HEK293 (cell line): ENCODE measurements at regions not wholly inside any gene's neighbourhood (a gene's known extent, or its start where the extent isn't known, plus 50 kb on each side); places are given as distances from the start of the nearest gene placed in this dataset.

Experiments used
- GLIS1 ChIP-seq: fragments of 450-650 bp; formaldehyde crosslinking; IDR thresholded peaks from 2 replicates; pipeline ENCODE4 v1.5.1; 2016; ENCODE audit warnings: missing biosample characterization, missing genetic modification characterization
- KLF10 ChIP-seq: fragments of 450-650 bp; IDR thresholded peaks from 2 replicates; pipeline ENCODE4 v1.5.1; 2018; ENCODE audit warnings: missing biosample characterization, mild to moderate bottlenecking, missing genetic modification characterization
- MZF1 ChIP-seq: fragments of 450-650 bp; formaldehyde crosslinking; IDR thresholded peaks from 2 replicates; pipeline ENCODE4 v1.5.1; 2017; ENCODE audit warnings: missing biosample characterization, missing genetic modification characterization, borderline replicate concordance
- PATZ1 ChIP-seq: fragments of 450-650 bp; formaldehyde crosslinking; IDR thresholded peaks from 2 replicates; pipeline ENCODE4 v1.5.1; 2016; ENCODE audit warnings: missing biosample characterization, missing genetic modification characterization
- TCF7L2 ChIP-seq: IDR thresholded peaks from 2 replicates; pipeline ENCODE4 v1.6.1; 2011; ENCODE audit warnings: low read depth, mild to moderate bottlenecking, inconsistent platforms, low read length, moderate library complexity, borderline replicate concordance
- TSHZ1 ChIP-seq: fragments of 450-650 bp; formaldehyde crosslinking; IDR thresholded peaks from 2 replicates; pipeline ENCODE4 v1.5.1; 2016; ENCODE audit warnings: missing biosample characterization, missing genetic modification characterization, borderline replicate concordance
- YY2 ChIP-seq: fragments of 450-650 bp; formaldehyde crosslinking; IDR thresholded peaks from 2 replicates; pipeline ENCODE4 v1.5.1; 2016; ENCODE audit warnings: missing biosample characterization, missing genetic modification characterization
- ZBTB44 ChIP-seq: fragments of 450-650 bp; IDR thresholded peaks from 2 replicates; pipeline ENCODE4 v1.5.1; 2018; ENCODE audit warnings: missing biosample characterization, mild to moderate bottlenecking, missing genetic modification characterization
- ZNF175 ChIP-seq: fragments of 450-650 bp; formaldehyde crosslinking; IDR thresholded peaks from 2 replicates; pipeline ENCODE4 v1.5.1; 2016; ENCODE audit warnings: missing biosample characterization, missing genetic modification characterization
- ZNF223 ChIP-seq: fragments of 450-650 bp; formaldehyde crosslinking; IDR thresholded peaks from 2 replicates; pipeline ENCODE4 v1.5.1; 2016; ENCODE audit warnings: missing biosample characterization, missing genetic modification characterization
- ZNF335 ChIP-seq: fragments of 450-650 bp; formaldehyde crosslinking; conservative IDR thresholded peaks from 2 replicates; pipeline ENCODE4 v1.5.1; 2016; ENCODE audit warnings: missing biosample characterization, missing genetic modification characterization
- ZNF404 ChIP-seq: fragments of 450-650 bp; formaldehyde crosslinking; IDR thresholded peaks from 2 replicates; pipeline ENCODE4 v1.5.1; 2017; ENCODE audit warnings: missing biosample characterization, missing genetic modification characterization
- ZNF423 ChIP-seq: fragments of 450-650 bp; formaldehyde crosslinking; IDR thresholded peaks from 2 replicates; pipeline ENCODE4 v1.5.1; 2016; ENCODE audit warnings: missing biosample characterization, missing genetic modification characterization
- ZNF514 ChIP-seq: fragments of 450-650 bp; formaldehyde crosslinking; IDR thresholded peaks from 2 replicates; pipeline ENCODE4 v1.5.1; 2016; ENCODE audit warnings: missing biosample characterization, missing genetic modification characterization
- ZNF596 ChIP-seq: fragments of 450-650 bp; IDR thresholded peaks from 2 replicates; pipeline ENCODE4 v1.5.0; 2018; ENCODE audit warnings: missing biosample characterization, mild to moderate bottlenecking, missing genetic modification characterization, moderate library complexity
- ZNF629 ChIP-seq: fragments of 450-650 bp; formaldehyde crosslinking; IDR thresholded peaks from 2 replicates; pipeline ENCODE4 v1.5.1; 2017; ENCODE audit warnings: missing biosample characterization, missing genetic modification characterization
- ZNF658 ChIP-seq: fragments of 450-650 bp; formaldehyde crosslinking; IDR thresholded peaks from 2 replicates; pipeline ENCODE4; 2016; ENCODE audit warnings: missing biosample characterization, missing genetic modification characterization
- ZNF747 ChIP-seq: fragments of 450-650 bp; formaldehyde crosslinking; IDR thresholded peaks from 2 replicates; pipeline ENCODE4 v1.5.1; 2016; ENCODE audit warnings: missing biosample characterization, missing genetic modification characterization
- ZNF792 ChIP-seq: fragments of 450-650 bp; formaldehyde crosslinking; IDR thresholded peaks from 2 replicates; pipeline ENCODE4 v1.5.1; 2016; ENCODE audit warnings: missing biosample characterization, missing genetic modification characterization
- ZSCAN5A ChIP-seq: fragments of 450-650 bp; formaldehyde crosslinking; IDR thresholded peaks from 2 replicates; pipeline ENCODE4 v1.5.1; 2016; ENCODE audit warnings: missing biosample characterization, missing genetic modification characterization
- TF ChIP-seq, protein P1 (sequence below): fragments of 450-650 bp; formaldehyde crosslinking; IDR thresholded peaks from 2 replicates; pipeline ENCODE4 v1.5.1; 2017; ENCODE audit warnings: missing biosample characterization, missing genetic modification characterization
- TF ChIP-seq, protein P2 (sequence below): fragments of 450-650 bp; formaldehyde crosslinking; conservative IDR thresholded peaks from 2 replicates; pipeline ENCODE4 v1.5.1; 2016; ENCODE audit warnings: low read depth, missing biosample characterization, missing genetic modification characterization
- TF ChIP-seq, protein P3 (sequence below): fragments of 450-650 bp; formaldehyde crosslinking; optimal IDR thresholded peaks from 2 replicates; pipeline ENCODE3; 2016; ENCODE audit warnings: missing biosample characterization, mild to moderate bottlenecking, missing genetic modification characterization

DNA sequence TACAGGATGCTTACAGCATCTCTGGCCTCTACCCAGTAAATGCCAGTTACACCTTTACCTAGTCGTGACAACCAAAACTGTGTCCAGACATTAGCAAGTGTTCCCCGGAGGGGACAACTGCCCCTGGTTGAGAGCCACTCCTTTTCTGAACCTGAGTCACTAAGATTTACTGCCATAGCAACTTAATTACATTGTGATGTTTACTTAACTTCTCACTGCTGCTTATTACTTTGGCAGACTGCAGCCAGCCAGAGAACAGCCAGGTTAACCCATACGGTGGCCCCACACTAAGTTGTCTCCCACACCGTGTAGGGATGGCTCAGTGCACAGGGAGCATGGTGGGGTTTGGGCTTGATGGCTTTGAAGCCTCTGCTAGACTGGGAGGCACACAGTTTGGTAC lies 204.7 kb upstream of the SULF2 start (continued):
- TF ChIP-seq ZNF596 (tag by site-specific recombination) (0 out of 2 replicates have a peak, but pooled peaks have one; percentile 8), MZF1 (tag by site-specific recombination) (no peak), KLF10 (no peak), ZNF175 (tag by site-specific recombination) (no peak), ZSCAN5A (tag by site-specific recombination) (no peak), ZNF404 (tag by site-specific recombination) (no peak), ZNF792 (tag by site-specific recombination) (no peak), PATZ1 (tag by site-specific recombination) (no peak), TCF7L2 (no peak), ZNF335 (tag by site-specific recombination) (no peak), ZNF629 (tag by site-specific recombination) (peak; percentile 23; the same call in 1 of the 2 replicates), ZNF658 (no peak), YY2 (no peak), ZNF514 (tag by site-specific recombination) (no peak), ZBTB44 (tag by site-specific recombination) (peak; percentile 65), ZNF423 (tag by site-specific recombination) (no peak), ZNF223 (tag by site-specific recombination) (no peak), ZNF747 (tag by site-specific recombination) (no peak), TSHZ1 (peak; percentile 80), GLIS1 (tag by site-specific recombination) (peak; percentile 97)
- TF ChIP-seq, protein P1, sequence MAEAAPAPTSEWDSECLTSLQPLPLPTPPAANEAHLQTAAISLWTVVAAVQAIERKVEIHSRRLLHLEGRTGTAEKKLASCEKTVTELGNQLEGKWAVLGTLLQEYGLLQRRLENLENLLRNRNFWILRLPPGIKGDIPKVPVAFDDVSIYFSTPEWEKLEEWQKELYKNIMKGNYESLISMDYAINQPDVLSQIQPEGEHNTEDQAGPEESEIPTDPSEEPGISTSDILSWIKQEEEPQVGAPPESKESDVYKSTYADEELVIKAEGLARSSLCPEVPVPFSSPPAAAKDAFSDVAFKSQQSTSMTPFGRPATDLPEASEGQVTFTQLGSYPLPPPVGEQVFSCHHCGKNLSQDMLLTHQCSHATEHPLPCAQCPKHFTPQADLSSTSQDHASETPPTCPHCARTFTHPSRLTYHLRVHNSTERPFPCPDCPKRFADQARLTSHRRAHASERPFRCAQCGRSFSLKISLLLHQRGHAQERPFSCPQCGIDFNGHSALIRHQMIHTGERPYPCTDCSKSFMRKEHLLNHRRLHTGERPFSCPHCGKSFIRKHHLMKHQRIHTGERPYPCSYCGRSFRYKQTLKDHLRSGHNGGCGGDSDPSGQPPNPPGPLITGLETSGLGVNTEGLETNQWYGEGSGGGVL (tag by site-specific recombination) = no peak; the same call in 1 of the 2 replicates
- TF ChIP-seq, protein P2, sequence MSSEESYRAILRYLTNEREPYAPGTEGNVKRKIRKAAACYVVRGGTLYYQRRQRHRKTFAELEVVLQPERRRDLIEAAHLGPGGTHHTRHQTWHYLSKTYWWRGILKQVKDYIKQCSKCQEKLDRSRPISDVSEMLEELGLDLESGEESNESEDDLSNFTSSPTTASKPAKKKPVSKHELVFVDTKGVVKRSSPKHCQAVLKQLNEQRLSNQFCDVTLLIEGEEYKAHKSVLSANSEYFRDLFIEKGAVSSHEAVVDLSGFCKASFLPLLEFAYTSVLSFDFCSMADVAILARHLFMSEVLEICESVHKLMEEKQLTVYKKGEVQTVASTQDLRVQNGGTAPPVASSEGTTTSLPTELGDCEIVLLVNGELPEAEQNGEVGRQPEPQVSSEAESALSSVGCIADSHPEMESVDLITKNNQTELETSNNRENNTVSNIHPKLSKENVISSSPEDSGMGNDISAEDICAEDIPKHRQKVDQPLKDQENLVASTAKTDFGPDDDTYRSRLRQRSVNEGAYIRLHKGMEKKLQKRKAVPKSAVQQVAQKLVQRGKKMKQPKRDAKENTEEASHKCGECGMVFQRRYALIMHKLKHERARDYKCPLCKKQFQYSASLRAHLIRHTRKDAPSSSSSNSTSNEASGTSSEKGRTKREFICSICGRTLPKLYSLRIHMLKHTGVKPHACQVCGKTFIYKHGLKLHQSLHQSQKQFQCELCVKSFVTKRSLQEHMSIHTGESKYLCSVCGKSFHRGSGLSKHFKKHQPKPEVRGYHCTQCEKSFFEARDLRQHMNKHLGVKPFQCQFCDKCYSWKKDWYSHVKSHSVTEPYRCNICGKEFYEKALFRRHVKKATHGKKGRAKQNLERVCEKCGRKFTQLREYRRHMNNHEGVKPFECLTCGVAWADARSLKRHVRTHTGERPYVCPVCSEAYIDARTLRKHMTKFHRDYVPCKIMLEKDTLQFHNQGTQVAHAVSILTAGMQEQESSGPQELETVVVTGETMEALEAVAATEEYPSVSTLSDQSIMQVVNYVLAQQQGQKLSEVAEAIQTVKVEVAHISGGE = no peak
- TF ChIP-seq, protein P3, sequence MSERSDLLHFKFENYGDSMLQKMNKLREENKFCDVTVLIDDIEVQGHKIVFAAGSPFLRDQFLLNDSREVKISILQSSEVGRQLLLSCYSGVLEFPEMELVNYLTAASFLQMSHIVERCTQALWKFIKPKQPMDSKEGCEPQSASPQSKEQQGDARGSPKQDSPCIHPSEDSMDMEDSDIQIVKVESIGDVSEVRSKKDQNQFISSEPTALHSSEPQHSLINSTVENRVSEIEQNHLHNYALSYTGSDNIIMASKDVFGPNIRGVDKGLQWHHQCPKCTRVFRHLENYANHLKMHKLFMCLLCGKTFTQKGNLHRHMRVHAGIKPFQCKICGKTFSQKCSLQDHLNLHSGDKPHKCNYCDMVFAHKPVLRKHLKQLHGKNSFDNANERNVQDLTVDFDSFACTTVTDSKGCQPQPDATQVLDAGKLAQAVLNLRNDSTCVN (tag by site-specific recombination) = no peak
